AG04450 (cell line): ENCODE measurements at regions not wholly inside any gene's neighbourhood (a gene's known extent, or its start where the extent isn't known, plus 50 kb on each side); places are given as distances from the start of the nearest gene placed in this dataset.

Source experiments
- CTCF ChIA-PET: fragments of 300-600, 350-600 bp; formaldehyde crosslinking; extraction: SDS; loops from one replicate; lab custom pipeline; 2022; ENCODE audit warnings: antibody characterized with exemption, inconsistent platforms; lab: Charles Lee
- POLR2A ChIA-PET: fragments of 350-600 bp; formaldehyde crosslinking; extraction: SDS; loops from one replicate; lab custom pipeline; 2021; ENCODE audit warnings: antibody characterized with exemption, inconsistent platforms; lab: Yijun Ruan, JAX
- DNase-seq: peaks from one replicate; pipeline ENCODE4 v3.0.0-alpha.2; 2011; ENCODE audit warnings: low read depth, low spot score
- H3K27ac ChIP-seq: one replicate; pipeline ENCODE4 v1.5.1; 2012; ENCODE audit warnings: low read depth, low read length, control low read depth
- H3K27me3 ChIP-seq: one replicate; pipeline ENCODE4 v1.6.0; 2012; ENCODE audit warnings: low read length; ENCODE audit not compliant: control insufficient read depth, insufficient read depth
- H3K4me3 ChIP-seq: 2 replicates; pipeline ENCODE4 v1.5.1; 2011; ENCODE audit warnings: mild to moderate bottlenecking, low read depth, low read length, control low read depth
- H3K9me3 ChIP-seq: 2 replicates; pipeline ENCODE4 v1.5.1; 2012; ENCODE audit warnings: low read length; ENCODE audit not compliant: control insufficient read depth, insufficient read depth
- TF ChIP-seq, protein P1 (sequence below): IDR thresholded peaks from 2 replicates; pipeline ENCODE4 v1.5.1; 2011; ENCODE audit warnings: low read depth, low read length, control low read depth, inconsistent platforms

DNA sequence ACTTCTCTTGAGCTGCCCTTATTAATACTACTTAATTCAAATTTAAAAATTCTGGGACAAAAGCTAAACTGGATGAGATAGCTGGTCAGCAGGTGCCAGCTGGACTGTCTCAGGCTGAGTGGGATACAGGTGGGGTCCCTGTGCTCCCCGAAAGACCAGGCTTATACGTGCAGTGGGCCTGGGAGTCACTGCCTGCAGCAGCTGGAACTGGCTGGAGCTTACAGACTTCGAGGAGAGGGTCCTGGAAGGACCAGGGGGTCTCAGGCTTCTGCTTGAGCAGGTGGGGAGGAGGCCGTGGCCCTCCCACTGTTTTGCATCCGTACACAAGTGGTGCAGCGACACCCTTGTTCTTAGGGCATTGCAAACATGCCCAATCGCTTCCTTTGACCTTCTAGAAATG is 203.7 kb downstream of the GLRX3 start:
- TF ChIP-seq, protein P1, sequence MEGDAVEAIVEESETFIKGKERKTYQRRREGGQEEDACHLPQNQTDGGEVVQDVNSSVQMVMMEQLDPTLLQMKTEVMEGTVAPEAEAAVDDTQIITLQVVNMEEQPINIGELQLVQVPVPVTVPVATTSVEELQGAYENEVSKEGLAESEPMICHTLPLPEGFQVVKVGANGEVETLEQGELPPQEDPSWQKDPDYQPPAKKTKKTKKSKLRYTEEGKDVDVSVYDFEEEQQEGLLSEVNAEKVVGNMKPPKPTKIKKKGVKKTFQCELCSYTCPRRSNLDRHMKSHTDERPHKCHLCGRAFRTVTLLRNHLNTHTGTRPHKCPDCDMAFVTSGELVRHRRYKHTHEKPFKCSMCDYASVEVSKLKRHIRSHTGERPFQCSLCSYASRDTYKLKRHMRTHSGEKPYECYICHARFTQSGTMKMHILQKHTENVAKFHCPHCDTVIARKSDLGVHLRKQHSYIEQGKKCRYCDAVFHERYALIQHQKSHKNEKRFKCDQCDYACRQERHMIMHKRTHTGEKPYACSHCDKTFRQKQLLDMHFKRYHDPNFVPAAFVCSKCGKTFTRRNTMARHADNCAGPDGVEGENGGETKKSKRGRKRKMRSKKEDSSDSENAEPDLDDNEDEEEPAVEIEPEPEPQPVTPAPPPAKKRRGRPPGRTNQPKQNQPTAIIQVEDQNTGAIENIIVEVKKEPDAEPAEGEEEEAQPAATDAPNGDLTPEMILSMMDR: no peak
- DNase-seq: no peak
- POLR2A ChIA-PET: no interaction called here
- no peak overlapping the region for H3K4me3 ChIP-seq
- peaks cover 84% of the 10 kb centered on the region for H3K9me3 ChIP-seq
- CTCF ChIA-PET: no interaction called here
- no peak overlapping the region for H3K27ac ChIP-seq
- no peaks in the 10 kb centered on the region for H3K27me3 ChIP-seq

DNA sequence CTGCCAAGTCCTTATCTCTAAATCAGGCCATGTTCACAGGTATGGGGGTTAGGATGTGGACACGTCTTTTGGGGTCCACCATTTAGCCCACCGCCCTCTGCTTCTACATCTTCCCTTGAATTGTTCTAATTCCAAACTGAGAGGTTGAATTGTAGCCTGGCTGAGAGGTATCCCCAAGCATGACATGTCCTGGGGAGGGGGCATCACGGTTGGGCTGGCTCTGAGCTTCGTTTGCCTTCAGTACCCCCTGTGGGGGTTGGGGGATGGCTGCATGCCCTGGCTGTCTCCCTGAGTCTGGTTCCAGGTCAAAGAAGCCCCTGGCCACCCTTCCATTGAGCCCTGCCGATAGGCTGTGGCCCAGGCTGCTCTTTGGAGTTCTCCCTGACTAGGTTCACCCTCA is 204.6 kb downstream of the GLRX3 start:
- CTCF ChIA-PET: no interaction called here
- Histone ChIP-seq H3K27ac (no peak overlapping the region), H3K9me3 (peaks cover 75% of the 10 kb centered on the region), H3K4me3 (no peak overlapping the region), H3K27me3 (no peaks in the 10 kb centered on the region)
- DNase-seq: no peak
- POLR2A ChIA-PET: no interaction called here
- TF ChIP-seq, protein P1: no peak

- Histone ChIP-seq H3K4me3 (no peak overlapping the region), H3K27me3 (no peaks in the 10 kb centered on the region), H3K9me3 (peaks cover 69% of the 10 kb centered on the region), H3K27ac (no peak overlapping the region)
- ChIA-PET CTCF (no interaction called here), POLR2A (no interaction called here)
- TF ChIP-seq, protein P1: no peak
- DNase-seq: no peak
These were observed 205.2 kb downstream of the GLRX3 start for GRCh38 chr10:130341356-130341755.

GRCh38 chr10:130345728-130346127 is 209.5 kb downstream of the GLRX3 start:
- Histone ChIP-seq H3K9me3 (peaks cover 36% of the 10 kb centered on the region), H3K4me3 (no peak overlapping the region), H3K27ac (no peak overlapping the region), H3K27me3 (no peaks in the 10 kb centered on the region)
- TF ChIP-seq, protein P1: no peak
- ChIA-PET POLR2A (no interaction called here), CTCF (no interaction called here)
- DNase-seq: no peak

DNA sequence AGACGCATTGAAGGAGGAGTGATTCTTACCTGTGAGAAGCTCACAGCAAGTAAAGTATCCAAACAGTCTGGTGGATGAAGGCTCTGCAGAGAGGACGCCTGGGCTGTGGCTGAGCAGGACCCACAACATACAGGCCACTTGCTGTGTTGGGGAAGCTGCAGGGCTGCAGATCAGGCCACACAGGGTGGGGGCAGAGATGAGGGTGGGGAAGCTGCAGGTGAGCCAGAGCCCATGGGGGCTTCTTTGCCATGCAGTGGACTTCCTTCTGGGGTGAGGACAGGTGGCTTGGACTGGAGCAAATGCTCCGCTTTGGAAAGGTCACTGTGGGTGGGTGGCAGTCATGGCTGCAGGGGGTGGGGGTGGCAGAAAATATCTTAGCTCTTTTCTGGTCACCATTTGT is 214.8 kb downstream of the GLRX3 start:
- H3K9me3 ChIP-seq: peaks cover 51% of the 10 kb centered on the region
- DNase-seq: no peak
- H3K27me3 ChIP-seq: no peaks in the 10 kb centered on the region
- H3K27ac ChIP-seq: no peak overlapping the region
- POLR2A ChIA-PET: no interaction called here
- CTCF ChIA-PET: no interaction called here
- H3K4me3 ChIP-seq: no peak overlapping the region
- TF ChIP-seq, protein P1: no peak
